ENCODE measurements at regions not wholly inside any gene's neighbourhood (a gene's known extent, or its start where the extent isn't known, plus 50 kb on each side); places are given as distances from the start of the nearest gene placed in this dataset.

DNA sequence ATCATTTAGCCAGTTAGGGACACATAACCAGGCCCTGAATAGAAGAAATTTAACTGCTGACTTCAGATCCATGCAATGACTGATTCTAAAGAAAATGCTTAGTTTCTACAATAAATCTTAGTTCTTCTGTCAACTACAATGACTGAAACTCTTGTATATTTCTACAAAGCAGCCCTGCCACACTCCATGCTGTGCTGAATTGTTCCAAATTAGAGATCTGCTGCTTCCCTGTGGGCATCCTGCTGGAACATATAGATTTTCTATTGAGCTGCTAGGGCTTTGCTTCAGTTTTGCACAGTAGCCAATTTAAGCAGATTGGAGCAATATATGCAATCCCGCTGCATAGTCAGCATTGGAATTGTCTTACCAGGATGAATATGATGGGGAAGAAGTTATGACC, 312.8 kb upstream of the SMIM31 start:
- no peak for FAIRE-seq
- Histone ChIP-seq H3K9me3 (no peaks in the 10 kb centered on the region), H3K4me3 (no peak overlapping the region), H3K4me2 (no peak overlapping the region), H3K4me1 (no peaks in the 10 kb centered on the region), H3K27ac (no peak overlapping the region)
- POLR2A ChIA-PET, result no interaction called here
- CTCF ChIA-PET, result no interaction called here
- no peak for DNase-seq (ENCODE audit: low read depth in 1 of 2, low spot score in 1 of 2)
- no peak for TF ChIP-seq ZFP36 (IDR thresholded peaks at IDR 0.05; ENCODE audit: borderline replicate concordance, partially characterized antibody)
- TF ChIP-seq RARB (CRISPR knock-in tag; IDR thresholded peaks at IDR 0.05), result no peak
- TF ChIP-seq NPAS2 (CRISPR knock-in tag; IDR thresholded peaks at IDR 0.05; ENCODE audit: borderline replicate concordance), result no peak
- no peak for TF ChIP-seq HOXB5 (CRISPR knock-in tag; IDR thresholded peaks at IDR 0.05)
- no peak for TF ChIP-seq HOXA7 (CRISPR knock-in tag; IDR thresholded peaks at IDR 0.05)
- no peak for TF ChIP-seq SREBF2 (IDR thresholded peaks at IDR 0.05)
- TF ChIP-seq PHF8 (IDR thresholded peaks at IDR 0.05; ENCODE audit: borderline replicate concordance, low read depth), result no peak
- 78% methylated on average over 1 of the region's 1 CpG for WGBS (ENCODE audit: missing lambda C conversion rate)
- ATAC-seq, result no peak

- H3K4me2 ChIP-seq, result no peak overlapping the region
These were observed 311.8 kb upstream of the SMIM31 start for GRCh38 chr4:164442180-164442579.

DNA sequence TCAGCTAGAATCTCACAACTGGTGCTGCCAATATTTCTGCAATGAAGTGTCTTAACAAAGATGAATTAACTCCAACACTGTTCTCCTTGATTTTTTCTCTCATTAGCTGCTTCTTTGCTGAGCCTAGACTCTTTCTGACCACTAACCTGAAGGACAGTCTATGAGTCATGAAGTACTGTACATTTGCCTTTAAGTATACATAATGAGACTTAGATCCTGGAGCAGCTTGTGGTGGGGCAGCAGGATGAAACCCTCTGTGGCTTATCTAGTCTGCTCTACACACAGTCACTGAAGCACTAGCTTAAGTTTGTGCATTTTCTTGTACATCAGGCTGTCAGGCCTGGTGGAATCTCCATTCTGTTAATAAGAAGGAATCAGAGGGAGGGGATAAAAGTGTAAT, 307.4 kb upstream of the SMIM31 start:
- H3K4me2 ChIP-seq, result no peak overlapping the region
- H3K27ac ChIP-seq, result no peak overlapping the region
- H3K9me3 ChIP-seq, result no peaks in the 10 kb centered on the region
- FAIRE-seq, result no peak
- no peak overlapping the region for H3K4me3 ChIP-seq
- no peaks in the 10 kb centered on the region for H3K4me1 ChIP-seq
- ATAC-seq, result no peak
- DNase-seq (ENCODE audit: low read depth in 1 of 2, low spot score in 1 of 2), result no peak
- ChIA-PET POLR2A (no interaction called here), CTCF (interaction anchor here (0.9 kb wide), 1 partner anchor 16 kb away, joined by 3 read pairs; no protein-coding TSS in a partner anchor)
- TF ChIP-seq HEYL (CRISPR knock-in tag; IDR thresholded peaks at IDR 0.05) (no peak), FOSL2 (IDR thresholded peaks at IDR 0.05) (no peak), FOSL2 (CRISPR knock-in tag; IDR thresholded peaks at IDR 0.05) (no peak), EP300 (IDR thresholded peaks at IDR 0.05) (no peak), ZC3H11A (IDR thresholded peaks at IDR 0.05) (no peak), CBX8 (IDR thresholded peaks at IDR 0.05) (no peak), CBX2 (IDR thresholded peaks at IDR 0.05; ENCODE audit: borderline replicate concordance, low read depth) (no peak), KDM5A (IDR thresholded peaks at IDR 0.05) (no peak), JUNB (IDR thresholded peaks at IDR 0.05) (no peak), ZFP36 (IDR thresholded peaks at IDR 0.05; ENCODE audit: borderline replicate concordance, partially characterized antibody) (no peak), SMC3 (IDR thresholded peaks at IDR 0.05) (no peak), CEBPB (IDR thresholded peaks at IDR 0.05) (no peak), SREBF2 (IDR thresholded peaks at IDR 0.05) (no peak), RNF2 (IDR thresholded peaks at IDR 0.05; ENCODE audit: borderline replicate concordance, low read depth) (no peak), POLR2A (IDR thresholded peaks at IDR 0.05; ENCODE audit: low read length) (no peak), CHD4 (IDR thresholded peaks at IDR 0.05; ENCODE audit: borderline replicate concordance) (no peak)
- TF ChIP-seq, protein P1, sequence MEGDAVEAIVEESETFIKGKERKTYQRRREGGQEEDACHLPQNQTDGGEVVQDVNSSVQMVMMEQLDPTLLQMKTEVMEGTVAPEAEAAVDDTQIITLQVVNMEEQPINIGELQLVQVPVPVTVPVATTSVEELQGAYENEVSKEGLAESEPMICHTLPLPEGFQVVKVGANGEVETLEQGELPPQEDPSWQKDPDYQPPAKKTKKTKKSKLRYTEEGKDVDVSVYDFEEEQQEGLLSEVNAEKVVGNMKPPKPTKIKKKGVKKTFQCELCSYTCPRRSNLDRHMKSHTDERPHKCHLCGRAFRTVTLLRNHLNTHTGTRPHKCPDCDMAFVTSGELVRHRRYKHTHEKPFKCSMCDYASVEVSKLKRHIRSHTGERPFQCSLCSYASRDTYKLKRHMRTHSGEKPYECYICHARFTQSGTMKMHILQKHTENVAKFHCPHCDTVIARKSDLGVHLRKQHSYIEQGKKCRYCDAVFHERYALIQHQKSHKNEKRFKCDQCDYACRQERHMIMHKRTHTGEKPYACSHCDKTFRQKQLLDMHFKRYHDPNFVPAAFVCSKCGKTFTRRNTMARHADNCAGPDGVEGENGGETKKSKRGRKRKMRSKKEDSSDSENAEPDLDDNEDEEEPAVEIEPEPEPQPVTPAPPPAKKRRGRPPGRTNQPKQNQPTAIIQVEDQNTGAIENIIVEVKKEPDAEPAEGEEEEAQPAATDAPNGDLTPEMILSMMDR (IDR thresholded peaks at IDR 0.05), result no peak
- TF ChIP-seq, protein P2, sequence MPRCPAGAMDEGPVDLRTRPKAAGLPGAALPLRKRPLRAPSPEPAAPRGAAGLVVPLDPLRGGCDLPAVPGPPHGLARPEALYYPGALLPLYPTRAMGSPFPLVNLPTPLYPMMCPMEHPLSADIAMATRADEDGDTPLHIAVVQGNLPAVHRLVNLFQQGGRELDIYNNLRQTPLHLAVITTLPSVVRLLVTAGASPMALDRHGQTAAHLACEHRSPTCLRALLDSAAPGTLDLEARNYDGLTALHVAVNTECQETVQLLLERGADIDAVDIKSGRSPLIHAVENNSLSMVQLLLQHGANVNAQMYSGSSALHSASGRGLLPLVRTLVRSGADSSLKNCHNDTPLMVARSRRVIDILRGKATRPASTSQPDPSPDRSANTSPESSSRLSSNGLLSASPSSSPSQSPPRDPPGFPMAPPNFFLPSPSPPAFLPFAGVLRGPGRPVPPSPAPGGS (IDR thresholded peaks at IDR 0.05), result no peak

More at GRCh38 chr4:164442180-164442579, 311.8 kb upstream of the SMIM31 start:
- WGBS (ENCODE audit: missing lambda C conversion rate), result 3% methylated on average over 3 of the region's 3 CpGs
- TF ChIP-seq HEYL (CRISPR knock-in tag; IDR thresholded peaks at IDR 0.05) (no peak), TFCP2L1 (CRISPR knock-in tag; IDR thresholded peaks at IDR 0.05) (no peak), RARB (CRISPR knock-in tag; IDR thresholded peaks at IDR 0.05) (no peak), JUN (IDR thresholded peaks at IDR 0.05) (no peak), JUNB (IDR thresholded peaks at IDR 0.05) (no peak), RAD21 (conservative IDR thresholded peaks at IDR 0.05 in 1 of 2, IDR thresholded peaks at IDR 0.05 in 1 of 2) (no peak), MAFK (IDR thresholded peaks at IDR 0.05; ENCODE audit: partially characterized antibody) (no peak)
- POLR2A ChIA-PET, result no interaction called here
- Histone ChIP-seq H3K9me3 (no peaks in the 10 kb centered on the region), H3K4me3 (no peak overlapping the region), H3K4me1 (no peaks in the 10 kb centered on the region), H3K27ac (no peak overlapping the region)
- ATAC-seq (no peak), FAIRE-seq (no peak), DNase-seq (ENCODE audit: low read depth in 1 of 2, low spot score in 1 of 2) (no peak)
- CTCF ChIA-PET, result no interaction called here

Data from A549 (cell line).